ENCODE measurements at regions not wholly inside any gene's neighbourhood (a gene's known extent, or its start where the extent isn't known, plus 50 kb on each side); places are given as distances from the start of the nearest gene placed in this dataset.
A peak's percentile ranks its signal among the peaks of the same experiment; 100 is the strongest.

- TF ChIP-seq HSF1 (IDR thresholded peaks at IDR 0.05; ENCODE audit: low read depth, low read length): no peak
- TF ChIP-seq TCF12 (IDR thresholded peaks at IDR 0.05; ENCODE audit: low read depth, low read length): peak; percentile 54; the same call in 1 of the 2 replicates
- no peak for TF ChIP-seq GATAD2B (conservative IDR thresholded peaks at IDR 0.05; ENCODE audit: low read depth)
- peak; percentile 24; the same call in 1 of the 2 replicates for TF ChIP-seq ATF7 (IDR thresholded peaks at IDR 0.05; ENCODE audit: low read depth)
- TF ChIP-seq IKZF2 (IDR thresholded peaks at IDR 0.05): peak; percentile 37 to 51; a peak in 2 of 4 replicates
Observed at GRCh38 chr2:195575879-195576401, 81.1 kb upstream of the SLC39A10 start (continued).

GRCh38 chr2:195575016-195575415 lies 82.0 kb upstream of the SLC39A10 start:
- H3K4me3 ChIP-seq: no peak overlapping the region
- no peaks in the 10 kb centered on the region for H4K20me1 ChIP-seq (ENCODE audit: control insufficient read depth, insufficient read depth)
- H3K79me2 ChIP-seq (ENCODE audit: control insufficient read depth, insufficient read depth, low read length): no peaks in the 10 kb centered on the region
- no peaks in the 10 kb centered on the region; the same call in 1 of the 2 replicates for H3K4me1 ChIP-seq (ENCODE audit: control insufficient read depth, insufficient read depth, low read length)
- no peak overlapping the region for H3K27ac ChIP-seq (ENCODE audit: control insufficient read depth, insufficient read depth)
- no peak overlapping the region for H3K9ac ChIP-seq (ENCODE audit: control insufficient read depth, insufficient read depth, low read length)
- ChIA-PET POLR2A (interaction anchor here (1.0 to 2.9 kb wide), 4 partner anchors 14 to 85 kb away, joined by 3 to 17 read pairs (median 11); no protein-coding TSS in a partner anchor), SMC1A (ENCODE audit: uncharacterized antibody, unreplicated experiment) (interaction anchor here (0.6 to 8.9 kb wide), 23 partner anchors 10 to 701 kb away, joined by 3 to 244 read pairs (median 8); partner anchors contain the start of genes DNAH7 and SLC39A10), CTCF (interaction anchor here (0.7 to 7.8 kb wide), 19 partner anchors 10 to 493 kb away, joined by 3 to 221 read pairs (median 6); partner anchors contain the start of genes DNAH7 and SLC39A10), RAD21 (ENCODE audit: unreplicated experiment) (interaction anchor here (0.8 to 6.8 kb wide), 14 partner anchors 10 to 493 kb away, joined by 3 to 264 read pairs (median 6); partner anchors contain the start of genes DNAH7 and SLC39A10)
- no TSS peak for BruUV-seq (replicated peaks)
- no peak overlapping the region for H2AFZ ChIP-seq (ENCODE audit: control insufficient read depth, low read depth, low read length)
- DNase-seq (ENCODE audit: low read depth, low spot score): no peak
- 77% methylated on average over 2 of the region's 2 CpGs for WGBS (ENCODE audit: insufficient coverage, insufficient replicate concordance, low lambda C conversion rate, missing lambda C conversion rate)
- intact Hi-C loops (cut with micrococcal nuclease; ENCODE audit: unreplicated experiment): no loop called here
- H3K27me3 ChIP-seq (replicated peaks in 1 of 2; ENCODE audit: control insufficient read depth in 2 of 2, insufficient read depth in 2 of 2, low read length in 1 of 2): no peaks in the 10 kb centered on the region
- no peak for FAIRE-seq
- H3K4me2 ChIP-seq (ENCODE audit: control insufficient read depth, insufficient read depth): no peak overlapping the region
- in situ Hi-C loops (cut with MboI): loop anchor here (10.0 kb wide), 1 partner anchor 490 kb away; the partner anchor contains the start of gene DNAH7
- no peaks in the 10 kb centered on the region for H3K9me3 ChIP-seq (replicated peaks; ENCODE audit: control insufficient read depth, insufficient read depth, low read length)
- no peak for ATAC-seq
- H3K36me3 ChIP-seq (ENCODE audit: control insufficient read depth in 2 of 2, insufficient read depth in 2 of 2, low read length in 1 of 2): no peaks in the 10 kb centered on the region
- TF ChIP-seq NR2C1 (IDR thresholded peaks at IDR 0.05): no peak
- no peak for TF ChIP-seq RUNX3 (IDR thresholded peaks at IDR 0.05; ENCODE audit: low read length)
- no peak for TF ChIP-seq GATAD2B (conservative IDR thresholded peaks at IDR 0.05; ENCODE audit: low read depth)
- TF ChIP-seq BHLHE40 (IDR thresholded peaks at IDR 0.05; ENCODE audit: borderline replicate concordance in 1 of 2, low read depth in 2 of 2, low read length in 1 of 2): no peak
- no peak for TF ChIP-seq RAD51 (IDR thresholded peaks at IDR 0.05)
- TF ChIP-seq SMARCA5 (IDR thresholded peaks at IDR 0.05): no peak
- TF ChIP-seq FOXK2 (IDR thresholded peaks at IDR 0.05): no peak
- TF ChIP-seq POLR2A (IDR thresholded peaks at IDR 0.05; ENCODE audit: low read depth, low read length): no peak
- no peak for TF ChIP-seq MEF2B (IDR thresholded peaks at IDR 0.05; ENCODE audit: partially characterized antibody, poor library complexity, severe bottlenecking)
- no peak for TF ChIP-seq HDAC2 (IDR thresholded peaks at IDR 0.05)
- TF ChIP-seq ZNF592 (IDR thresholded peaks at IDR 0.05): no peak
- no peak for TF ChIP-seq ESRRA (IDR thresholded peaks at IDR 0.05; ENCODE audit: low read length)

All from GM12878 (cell line).